NCI-H187 (cell line): ENCODE measurements at regions not wholly inside any gene's neighbourhood (a gene's known extent, or its start where the extent isn't known, plus 50 kb on each side); places are given as distances from the start of the nearest gene placed in this dataset.
A peak's percentile ranks its signal among the peaks of the same experiment; 100 is the strongest.

ENCODE experiments used
- DNase-seq, 2 experiments: peaks; one replicate each; lab custom pipeline; 2025; lab: John Stamatoyannopoulos, UW

- no peak for DNase-seq
Measured at GRCh38 chr5:82356808-82357671, 78.9 kb upstream of the RPS23 start.

DNA sequence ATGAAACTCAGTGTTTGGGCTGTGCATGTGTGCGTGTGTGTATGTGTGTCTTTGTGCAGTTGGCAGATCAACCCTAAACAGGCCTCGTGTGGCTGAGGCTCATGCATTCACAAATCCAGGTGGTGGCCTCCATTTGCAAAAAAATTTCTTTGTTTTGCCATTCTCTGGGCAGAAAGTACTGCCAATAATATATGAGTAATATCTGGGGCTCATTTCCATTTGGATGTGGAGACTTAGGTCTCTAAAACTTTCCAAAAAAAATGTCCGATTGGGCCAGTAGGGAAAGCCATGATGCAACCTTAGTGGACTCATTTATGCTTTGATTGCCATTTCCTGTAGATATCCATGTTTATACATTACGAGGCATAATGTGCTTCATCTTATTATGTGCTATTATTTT, 77.9 kb upstream of the RPS23 start:
- DNase-seq, result no peak

DNA sequence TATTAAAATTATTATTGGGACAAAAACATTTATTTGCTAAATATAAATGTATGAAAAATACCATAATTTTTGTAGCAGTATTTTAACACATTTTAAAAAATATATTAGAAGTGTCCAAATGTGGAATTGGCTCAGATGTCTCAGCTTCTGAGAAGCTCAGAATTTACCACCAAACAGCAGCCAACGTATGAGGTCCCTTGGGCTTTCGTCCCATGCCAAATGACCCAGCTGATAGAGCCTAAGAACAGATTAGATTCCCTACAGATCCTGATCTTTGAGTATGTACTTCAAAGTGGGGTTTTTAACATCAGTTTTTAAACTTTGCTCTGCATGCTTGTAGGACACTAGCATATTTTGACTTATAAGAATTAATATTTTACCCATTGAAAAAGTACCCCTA, 77.3 kb upstream of the RPS23 start:
- DNase-seq, result no peak

GRCh38 chr5:82355053-82355452, 76.9 kb upstream of the RPS23 start:
- no peak for DNase-seq

GRCh38 chr5:82354543-82354942, 76.4 kb upstream of the RPS23 start:
- DNase-seq, result no peak

DNA sequence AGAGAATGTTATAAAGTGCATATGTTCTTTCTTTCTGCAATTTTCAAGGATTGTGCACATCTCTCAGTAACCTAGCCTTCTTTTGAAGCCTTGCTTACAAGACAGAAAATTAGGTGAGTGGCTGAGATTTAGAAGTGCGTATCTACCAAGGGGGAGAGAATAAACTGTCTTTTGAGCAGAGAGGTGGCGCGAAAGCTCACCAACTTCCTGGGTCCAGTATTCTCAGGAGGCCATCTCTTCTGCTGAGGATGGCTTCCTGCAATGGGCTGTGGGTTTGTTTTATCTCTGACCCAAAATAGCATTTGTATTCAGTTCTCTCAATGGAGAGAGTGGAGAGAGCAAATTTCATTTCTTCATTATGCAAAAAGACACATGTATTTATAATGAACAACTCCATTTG, 75.4 kb upstream of the RPS23 start:
- DNase-seq, result no peak

DNA sequence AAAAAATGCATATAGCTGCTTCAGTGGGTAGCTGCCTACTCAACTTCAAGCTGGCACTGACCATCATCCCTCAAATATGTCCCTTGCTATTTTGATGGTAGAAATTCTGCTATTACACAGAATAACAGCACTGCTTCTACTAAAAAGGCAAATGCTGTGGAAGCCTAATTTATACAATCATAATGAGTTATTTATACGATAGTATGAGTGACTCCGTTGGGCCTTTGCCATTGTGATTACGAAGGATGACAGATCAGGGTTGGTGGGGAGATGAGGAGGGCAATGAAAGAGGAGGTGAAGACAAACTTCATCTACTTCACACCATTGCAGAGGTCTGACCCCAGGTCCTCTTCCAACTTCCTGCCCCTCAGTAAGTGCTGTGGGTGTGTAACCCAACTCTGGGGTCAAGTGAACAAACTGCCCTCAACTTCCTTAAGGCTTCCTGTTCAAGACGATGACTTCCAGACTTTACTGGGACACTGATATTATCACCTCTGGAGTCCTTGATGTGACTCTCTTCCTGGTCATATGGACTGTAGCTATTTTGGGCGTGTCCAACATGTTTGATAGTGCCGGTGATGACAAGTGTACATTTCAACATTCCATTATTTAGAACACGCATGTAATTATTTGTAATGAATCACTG, 74.1 kb upstream of the RPS23 start:
- no peak for DNase-seq

GRCh38 chr5:82351754-82352145, 73.6 kb upstream of the RPS23 start:
- DNase-seq, result no peak

- no peak for DNase-seq
Measured at GRCh38 chr5:82351297-82351696, 73.1 kb upstream of the RPS23 start.

DNA sequence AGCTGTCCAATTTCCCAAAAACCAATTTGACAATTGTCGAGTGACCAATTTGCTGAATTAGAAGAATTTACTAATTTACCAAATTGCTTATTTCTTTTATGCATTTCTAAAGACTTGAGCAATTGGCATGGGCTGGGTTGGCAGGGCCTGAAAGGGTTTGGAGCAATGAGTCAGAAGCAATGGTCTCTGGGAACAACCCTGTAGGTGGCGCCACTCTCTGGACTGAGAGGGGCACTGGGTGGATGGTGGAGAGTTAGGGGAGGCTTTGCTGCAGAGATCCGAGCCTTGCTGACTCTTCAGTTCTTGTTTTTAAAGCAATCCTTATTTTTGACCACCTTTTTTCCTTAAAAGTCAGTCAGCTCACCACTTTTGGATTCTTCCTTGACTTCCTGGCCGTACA, 71.5 kb upstream of the RPS23 start:
- no peak for DNase-seq

GRCh38 chr5:82348784-82349425, 70.8 kb upstream of the RPS23 start:
- no peak for DNase-seq

- DNase-seq, result peak; percentile 59 to 73
Measured at GRCh38 chr5:82347201-82347865, 69.2 kb upstream of the RPS23 start.

- peak in 1 of 2 experiments; percentile 8 for DNase-seq
Measured at GRCh38 chr5:82346399-82347165, 68.4 kb upstream of the RPS23 start.

DNA sequence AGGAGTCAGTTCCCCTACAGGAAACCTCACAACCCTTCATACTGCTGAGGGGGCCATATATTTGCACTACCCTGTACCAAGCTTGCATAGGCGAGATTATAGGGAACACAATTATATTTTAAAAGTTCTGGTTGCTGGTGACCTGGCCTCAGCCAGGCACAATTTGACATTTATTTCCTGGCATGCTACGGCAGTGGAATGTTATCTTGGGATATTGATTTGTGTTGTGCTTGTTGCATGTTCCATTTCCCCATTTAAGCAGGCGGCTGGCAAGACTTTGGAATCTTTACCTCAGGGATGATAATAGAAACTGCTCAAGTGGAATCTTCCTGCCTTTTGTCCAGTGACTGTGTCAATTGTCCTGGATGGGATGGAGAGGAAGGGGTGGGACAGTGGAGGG, 67.0 kb upstream of the RPS23 start:
- no peak for DNase-seq

- no peak for DNase-seq
Measured at GRCh38 chr5:82341325-82341724, 63.2 kb upstream of the RPS23 start.

DNA sequence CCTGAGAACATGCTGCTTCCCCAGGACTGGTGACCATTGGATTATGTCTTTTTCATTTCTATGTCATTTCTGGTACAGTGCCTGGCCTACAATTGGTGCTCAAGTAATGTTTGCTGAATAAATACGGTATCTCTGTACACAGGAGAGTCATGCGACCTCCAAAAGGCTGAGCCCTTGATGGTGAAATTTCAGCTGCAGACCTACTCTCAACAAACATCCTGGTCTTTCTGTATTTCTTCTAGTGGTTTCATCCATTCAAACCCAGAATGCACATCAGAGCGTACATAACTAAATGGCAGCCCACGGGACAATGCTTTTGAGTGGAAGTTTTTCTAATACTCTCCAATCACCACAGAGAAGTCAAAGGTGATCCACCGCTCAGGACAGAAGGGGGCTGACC, 62.6 kb upstream of the RPS23 start:
- no peak for DNase-seq

DNA sequence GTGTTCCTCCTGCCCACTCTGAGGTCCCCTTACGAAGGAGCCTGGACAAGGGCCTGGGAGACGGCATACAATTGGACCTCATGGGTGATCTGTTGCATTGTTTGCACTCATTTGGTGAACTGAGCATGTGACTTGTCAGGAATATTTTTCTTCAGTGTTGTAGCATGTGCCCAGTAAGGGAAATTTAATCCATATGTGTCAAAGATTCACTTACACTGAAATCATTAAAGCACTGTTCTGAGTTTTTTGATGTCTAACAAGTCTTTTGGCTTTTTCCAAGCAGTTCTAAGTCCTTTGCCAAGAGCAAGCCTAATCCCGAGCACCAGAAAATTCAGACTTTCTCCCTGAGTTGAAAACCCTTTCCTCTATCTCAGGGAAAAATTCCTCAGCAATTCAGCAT, 61.6 kb upstream of the RPS23 start:
- no peak for DNase-seq

- DNase-seq, result no peak
Measured at GRCh38 chr5:82338771-82339373, 60.7 kb upstream of the RPS23 start.

GRCh38 chr5:82336959-82337351, 58.8 kb upstream of the RPS23 start:
- DNase-seq, result no peak

DNA sequence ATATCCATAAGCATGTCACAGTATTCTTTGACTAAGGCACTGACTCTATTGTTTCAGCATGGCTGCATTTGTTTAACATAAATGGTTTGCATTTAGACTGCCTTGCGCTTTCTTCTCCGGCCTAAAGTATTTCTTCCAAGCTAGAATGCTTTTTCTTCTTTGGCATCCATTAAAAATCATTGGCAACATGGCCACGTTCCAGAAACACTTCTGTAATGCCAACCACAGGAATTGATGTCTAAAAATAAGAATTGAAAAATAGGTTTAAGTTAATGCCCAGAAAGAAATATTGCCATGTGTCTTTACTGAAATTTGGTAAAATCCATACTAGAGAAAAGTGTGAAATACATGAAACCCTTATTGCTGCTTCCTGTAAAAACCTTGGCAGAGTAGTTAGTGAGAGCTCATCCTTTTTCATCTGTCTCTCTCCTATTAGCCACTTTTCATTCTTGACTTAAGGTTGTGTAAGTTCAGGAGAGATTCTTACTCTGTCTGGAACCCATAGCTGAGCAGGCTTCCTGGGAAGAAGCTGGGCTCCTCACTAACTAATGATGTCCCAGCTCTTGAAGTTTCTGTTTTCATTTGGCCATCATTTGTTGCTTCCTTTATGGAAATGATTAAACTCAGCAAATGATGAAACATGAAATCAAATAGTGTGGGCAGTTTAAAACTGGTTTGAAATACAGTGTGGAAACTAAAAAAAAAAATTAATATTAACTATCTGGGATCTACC, 58.2 kb upstream of the RPS23 start:
- no peak for DNase-seq

GRCh38 chr5:82335806-82336205, 57.7 kb upstream of the RPS23 start:
- no peak for DNase-seq
